Stimulated activated CD8-positive, alpha-beta memory T cell treated with anti-CD3 and anti-CD28 coated beads, Interleukin-4, amount 100 ng/mL, for 48 hours (primary cell): ENCODE measurements at regions not wholly inside any gene's neighbourhood (a gene's known extent, or its start where the extent isn't known, plus 50 kb on each side); places are given as distances from the start of the nearest gene placed in this dataset.

ENCODE experiments used
- DNase-seq: peaks from one replicate; pipeline ENCODE4 v3.0.0-alpha.2; 2020

- DNase-seq: no peak
These were observed 171.2 kb upstream of the EGLN3 start for GRCh38 chr14:34122081-34122480.

DNA sequence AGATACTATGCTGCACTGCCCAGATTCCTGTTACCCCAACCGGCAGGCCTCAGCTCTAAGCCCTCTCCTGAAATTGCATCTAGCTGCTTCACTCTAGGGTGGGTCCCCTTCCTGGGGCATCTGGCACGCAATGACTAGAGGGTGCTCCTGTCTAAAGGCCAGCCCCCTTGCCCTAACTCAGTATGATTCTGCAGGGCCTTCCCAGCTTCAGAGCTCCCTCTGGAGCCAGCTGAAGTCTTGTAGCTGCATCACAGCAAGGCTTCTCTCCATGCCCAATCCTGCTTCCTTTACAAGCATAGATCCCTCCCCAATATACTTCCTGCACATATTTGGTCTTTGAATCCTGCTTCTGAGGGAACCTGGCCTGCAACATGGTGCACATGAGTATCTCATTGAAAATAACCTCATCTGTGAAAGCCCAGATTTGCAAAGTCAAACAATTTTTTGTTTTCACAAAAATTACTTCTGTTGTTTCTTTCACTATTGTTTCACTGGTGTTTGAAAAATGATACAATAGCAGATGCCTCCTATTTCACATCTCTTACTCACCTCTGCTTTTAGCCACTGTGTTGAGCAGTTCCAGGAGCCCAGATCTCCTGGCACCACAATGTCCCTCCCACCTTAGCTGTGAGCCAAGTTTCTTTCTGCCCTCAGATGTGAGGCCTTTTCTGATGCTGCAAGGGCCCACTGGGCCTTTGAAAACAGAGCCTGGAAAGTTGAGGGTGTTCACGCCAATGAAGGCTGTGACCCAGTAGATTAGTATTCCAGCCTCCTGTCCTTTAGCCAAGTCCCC is 169.5 kb upstream of the EGLN3 start:
- DNase-seq: no peak

DNA sequence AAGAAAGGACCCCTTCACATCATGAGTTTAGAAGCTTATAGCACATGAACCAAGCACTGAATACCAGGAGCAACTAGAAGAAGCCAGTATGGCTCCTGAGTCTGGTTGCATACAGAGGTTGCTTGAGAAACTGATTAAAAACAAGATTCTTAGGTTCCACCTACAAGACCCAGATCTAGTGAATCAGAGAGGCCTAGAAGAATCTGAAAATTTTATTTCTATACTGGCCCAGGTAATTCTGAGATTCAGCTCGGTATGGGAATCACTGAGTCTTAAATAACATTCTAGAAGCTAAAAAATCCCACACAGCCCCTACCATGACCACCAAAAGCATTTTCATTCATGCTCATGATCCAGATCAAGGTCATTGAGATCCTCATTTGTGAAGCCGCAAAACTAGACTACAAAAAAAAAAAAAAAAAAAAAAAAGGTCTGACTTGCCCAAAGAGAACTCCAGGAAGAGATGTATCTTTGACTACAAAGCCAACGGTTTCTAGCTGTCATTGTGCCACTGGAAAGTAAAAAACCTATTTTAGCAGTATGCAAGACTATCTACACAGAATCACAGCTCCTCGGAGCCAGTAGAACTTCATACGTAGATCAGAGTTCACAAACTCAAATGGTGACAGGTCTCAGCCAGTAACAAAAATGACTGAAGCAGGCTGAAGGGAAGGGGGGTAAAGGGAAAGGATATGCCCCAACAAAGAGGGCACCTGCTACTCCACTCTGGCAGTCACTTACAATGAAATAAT is 168.4 kb upstream of the EGLN3 start:
- no peak for DNase-seq

DNA sequence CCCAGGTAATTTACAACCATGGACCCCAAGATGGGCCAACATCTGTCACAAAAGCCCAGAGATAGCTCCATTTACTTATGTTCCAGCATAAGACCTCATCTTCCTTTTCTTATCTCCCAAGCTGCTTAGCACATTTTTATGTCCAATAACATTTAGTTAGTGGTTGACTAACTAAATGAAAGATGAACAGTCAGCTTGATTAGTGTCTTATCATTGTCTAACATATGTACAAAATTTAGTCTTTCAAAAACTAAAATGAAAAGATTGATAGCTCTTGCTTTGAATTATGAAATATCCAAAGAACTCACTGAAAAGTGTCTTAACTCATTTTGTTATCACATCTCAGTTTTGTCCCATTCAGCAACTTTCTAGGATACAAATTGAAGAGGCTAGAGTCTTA is 163.1 kb upstream of the EGLN3 start:
- no peak for DNase-seq

GRCh38 chr14:34113005-34113511 is 162.2 kb upstream of the EGLN3 start:
- DNase-seq: no peak

DNA sequence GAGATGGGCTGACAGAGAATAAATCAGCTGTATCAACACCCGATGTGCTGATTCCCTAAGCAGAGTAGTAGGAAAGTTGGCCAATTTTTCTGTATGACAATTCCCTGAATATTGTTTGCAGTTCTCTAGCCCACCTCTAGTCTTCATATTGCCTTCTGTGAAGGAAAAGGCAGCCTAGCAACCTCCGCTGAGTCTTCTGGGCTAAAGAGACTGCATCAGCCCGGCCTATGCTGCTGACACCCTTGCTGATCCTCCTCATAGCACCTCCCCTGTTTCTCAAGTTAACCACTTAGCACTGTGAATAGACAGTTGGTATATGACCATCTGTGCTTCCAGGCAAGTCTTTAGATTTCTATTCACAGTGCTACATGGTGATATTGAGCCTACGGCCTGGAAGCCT is 161.1 kb upstream of the EGLN3 start:
- DNase-seq: no peak

DNA sequence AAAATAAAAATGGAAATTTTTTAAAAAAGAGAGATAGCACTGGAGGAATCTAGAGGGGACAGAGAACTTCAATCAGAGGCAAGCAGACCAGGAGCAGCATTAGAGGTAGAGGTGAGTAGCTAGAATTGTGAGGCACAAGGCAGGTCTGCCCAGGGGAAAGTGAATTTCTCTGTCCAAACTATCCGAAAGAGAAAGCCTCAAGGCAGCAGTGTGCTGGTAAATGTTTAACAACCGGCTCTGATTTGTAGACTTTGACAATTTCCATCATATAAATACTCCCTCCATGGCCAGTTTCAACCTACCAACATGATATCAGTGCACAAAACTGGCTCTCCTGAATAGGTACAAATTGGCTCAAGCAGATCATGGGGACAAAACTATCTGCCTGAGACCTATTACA is 160.6 kb upstream of the EGLN3 start:
- DNase-seq: no peak

DNA sequence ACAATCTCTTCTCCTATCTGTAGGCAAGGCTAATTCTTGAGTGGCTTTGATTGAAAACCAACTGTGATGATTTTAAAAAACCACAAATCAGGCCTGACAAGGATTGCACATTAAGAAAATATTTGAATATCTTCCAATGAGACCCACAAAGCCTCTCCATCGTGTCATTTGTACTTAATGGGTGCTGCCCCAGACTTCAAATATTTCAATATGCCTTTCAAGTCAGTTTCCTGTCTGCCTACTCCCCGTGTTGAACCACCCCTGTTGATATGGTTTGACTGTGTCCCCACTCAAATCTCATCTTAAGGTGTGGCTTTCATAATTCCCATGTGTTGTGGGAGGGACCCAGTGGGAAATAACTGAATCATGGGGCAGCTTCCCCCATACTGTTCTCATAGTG is 159.7 kb upstream of the EGLN3 start:
- no peak for DNase-seq

- DNase-seq: no peak
These were observed 156.6 kb upstream of the EGLN3 start for GRCh38 chr14:34107441-34107840.

- no peak for DNase-seq
These were observed 155.4 kb upstream of the EGLN3 start for GRCh38 chr14:34106310-34106709.

DNA sequence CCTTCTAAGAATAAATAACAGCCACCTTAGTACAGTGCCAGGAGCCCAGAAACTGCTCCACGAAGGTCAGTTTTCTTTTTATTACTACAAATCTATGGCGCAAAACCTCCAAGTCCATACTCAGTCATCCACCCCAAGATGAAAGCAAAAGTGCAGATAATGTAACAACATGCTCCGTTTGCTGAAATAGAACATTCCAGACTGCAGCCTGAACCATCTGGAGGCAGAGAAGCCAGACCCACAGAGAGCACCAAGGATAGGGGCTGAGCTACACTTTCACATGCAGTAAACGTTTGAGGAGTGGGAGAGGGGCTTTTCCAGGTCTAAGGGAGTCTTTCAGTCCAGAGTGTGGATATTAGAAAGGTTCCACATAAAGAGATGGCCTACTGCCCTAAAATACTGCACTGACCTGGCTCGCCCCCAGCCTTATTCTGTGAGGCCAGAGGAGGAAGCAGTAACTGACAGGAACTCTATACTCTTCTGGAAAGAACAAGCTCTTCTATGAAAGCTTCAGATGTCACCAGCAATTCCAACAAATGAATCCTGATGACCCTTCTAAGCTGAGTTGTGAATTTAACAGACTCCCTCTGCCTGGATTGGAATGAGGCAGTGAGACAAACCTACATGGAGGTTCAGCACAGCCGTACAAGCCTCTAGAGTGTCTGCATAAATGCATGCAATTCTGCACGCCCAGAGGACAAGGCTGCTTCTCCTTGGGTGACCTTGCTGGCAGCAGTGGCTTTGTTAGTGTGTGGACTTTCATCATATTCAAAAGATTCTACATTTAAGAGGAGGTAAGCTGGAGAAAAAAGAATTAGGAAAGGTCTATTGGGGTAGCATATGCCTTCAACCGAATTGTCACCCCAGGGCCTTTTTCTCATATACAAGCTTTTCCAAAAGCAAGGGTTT is 153.9 kb upstream of the EGLN3 start:
- DNase-seq: no peak

DNA sequence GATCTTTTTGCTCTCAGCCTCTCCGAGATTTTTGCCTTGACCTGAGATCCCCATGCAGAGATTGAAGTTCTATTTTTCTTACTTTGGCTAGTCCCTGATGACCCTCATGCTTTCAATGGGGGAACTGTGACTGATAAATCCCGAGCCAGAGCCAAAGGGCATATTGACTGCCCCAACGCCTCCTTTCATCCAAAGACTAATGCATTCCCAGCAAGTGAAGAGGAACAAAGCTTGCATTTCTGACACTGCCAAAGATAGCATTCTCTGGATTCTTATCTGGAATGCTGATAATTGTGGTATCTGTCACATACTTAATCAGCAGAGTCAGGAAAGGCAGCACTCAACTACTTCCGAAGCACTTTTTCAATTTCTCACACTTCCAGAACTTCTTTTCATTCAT is 152.3 kb upstream of the EGLN3 start:
- no peak for DNase-seq

- DNase-seq: no peak
These were observed 148.8 kb upstream of the EGLN3 start for GRCh38 chr14:34099635-34100034.

DNA sequence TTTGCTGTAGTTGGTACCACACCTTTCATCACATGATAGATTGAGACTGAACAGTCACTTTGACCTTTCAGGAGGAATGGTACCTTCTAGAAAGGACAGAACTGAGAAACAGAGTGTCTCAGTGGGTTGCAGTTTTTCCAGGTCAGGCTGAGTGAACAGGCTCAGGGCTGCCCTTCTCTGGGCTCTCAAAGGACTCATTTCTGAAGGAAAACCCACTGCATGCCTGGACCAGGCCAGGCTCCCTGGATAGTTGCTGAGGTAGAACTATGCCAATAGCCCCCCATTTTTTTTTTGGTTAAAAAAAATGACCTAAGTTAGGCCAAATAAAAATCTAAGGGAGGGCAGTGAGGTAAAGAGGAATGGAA is 148.1 kb upstream of the EGLN3 start:
- no peak for DNase-seq

- DNase-seq: peak; percentile 35
These were observed 147.4 kb upstream of the EGLN3 start for GRCh38 chr14:34098045-34098984.

DNA sequence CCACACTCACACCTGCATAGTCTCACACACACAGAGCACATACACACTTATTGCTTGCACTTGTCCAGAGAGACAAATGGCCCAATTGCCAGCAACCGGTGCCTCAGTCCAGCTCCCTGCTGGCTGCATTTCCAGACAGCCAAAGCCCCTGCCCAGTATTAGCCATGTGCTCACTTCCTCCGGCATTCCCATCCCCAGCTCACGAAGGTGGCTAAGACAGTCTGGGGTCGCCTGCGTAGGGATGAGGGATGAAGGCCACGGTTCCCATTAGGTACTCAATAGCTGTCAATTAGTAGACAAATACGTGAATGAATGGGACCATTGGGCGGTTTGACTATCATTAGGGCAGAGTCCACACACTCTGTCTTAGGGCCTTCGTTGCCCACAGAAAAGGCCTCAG is 146.8 kb upstream of the EGLN3 start:
- no peak for DNase-seq

- DNase-seq: no peak
These were observed 143.5 kb upstream of the EGLN3 start for GRCh38 chr14:34094384-34094783.

DNA sequence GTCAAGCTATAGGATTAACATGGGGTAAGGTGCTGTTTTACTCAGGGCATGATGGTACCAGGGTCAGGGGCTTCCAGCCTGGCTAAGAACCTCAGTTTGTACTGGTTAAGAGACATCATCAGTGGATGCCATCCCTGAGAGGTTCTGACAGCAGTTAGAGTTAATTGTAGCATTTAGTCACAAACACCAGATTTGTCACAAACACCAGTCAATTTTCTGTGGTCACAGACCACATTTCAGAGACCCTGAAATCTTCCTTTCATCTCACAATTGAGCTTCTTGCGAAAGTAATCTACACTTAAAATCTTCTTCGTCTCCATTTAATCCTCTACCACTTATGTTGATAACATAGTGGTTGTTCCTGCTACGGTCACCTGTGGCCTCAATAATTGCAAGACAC is 143.0 kb upstream of the EGLN3 start:
- no peak for DNase-seq

DNA sequence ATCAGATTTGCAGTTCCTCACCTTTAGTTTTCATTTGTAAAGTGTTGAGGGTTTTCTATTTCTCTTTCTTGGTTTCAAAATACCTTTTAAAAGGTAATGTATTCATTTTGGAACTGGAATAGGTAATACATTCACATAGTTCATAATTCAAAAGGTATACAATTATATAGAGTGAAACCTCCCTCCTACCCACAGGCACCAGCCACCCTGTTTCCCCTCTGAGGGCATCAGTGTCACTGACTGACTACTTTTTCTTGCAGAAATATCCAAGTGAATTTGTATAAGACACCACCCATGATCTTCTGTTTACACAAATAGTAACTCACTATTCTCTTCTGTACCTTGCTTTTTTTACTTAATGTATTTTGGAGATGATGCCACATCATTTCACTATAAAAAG is 139.6 kb upstream of the EGLN3 start:
- no peak for DNase-seq

DNA sequence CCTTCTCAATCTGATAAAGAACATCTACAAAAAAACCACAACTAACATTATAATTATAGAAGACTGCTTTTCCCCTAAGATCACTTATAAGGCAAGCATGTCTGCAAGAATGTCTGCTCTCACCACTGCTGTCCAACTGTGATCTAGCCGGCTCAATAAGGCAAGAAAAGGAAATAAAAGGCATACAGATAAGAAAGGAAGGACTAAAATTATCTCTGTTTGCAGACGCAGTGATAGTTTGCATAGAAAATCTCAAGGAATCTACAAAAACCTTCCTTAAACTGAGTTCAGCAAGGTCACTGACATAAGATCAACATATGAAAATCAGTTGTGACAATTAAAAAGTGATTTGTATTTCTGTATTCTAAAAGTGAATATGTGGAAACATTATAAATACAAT is 138.0 kb upstream of the EGLN3 start:
- no peak for DNase-seq

DNA sequence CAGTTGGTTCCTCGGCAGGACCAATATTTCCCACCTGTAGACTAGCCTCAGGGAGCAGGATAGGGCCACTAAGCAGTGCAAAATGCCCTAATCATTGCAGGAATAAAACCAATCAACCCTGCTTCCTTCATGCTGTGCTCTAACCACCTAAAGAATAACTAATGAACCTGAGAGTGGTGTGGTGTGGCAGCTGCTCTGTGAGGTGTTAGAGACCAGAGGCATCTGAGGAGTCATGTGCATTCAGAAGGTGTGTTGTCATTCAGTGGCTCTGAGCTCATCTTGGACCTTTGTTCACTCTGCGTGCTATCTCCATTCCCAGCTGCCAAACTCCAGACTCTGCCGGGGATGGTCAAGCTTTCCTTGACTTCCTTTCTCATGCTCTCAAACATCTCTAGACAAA is 136.7 kb upstream of the EGLN3 start:
- DNase-seq: no peak

DNA sequence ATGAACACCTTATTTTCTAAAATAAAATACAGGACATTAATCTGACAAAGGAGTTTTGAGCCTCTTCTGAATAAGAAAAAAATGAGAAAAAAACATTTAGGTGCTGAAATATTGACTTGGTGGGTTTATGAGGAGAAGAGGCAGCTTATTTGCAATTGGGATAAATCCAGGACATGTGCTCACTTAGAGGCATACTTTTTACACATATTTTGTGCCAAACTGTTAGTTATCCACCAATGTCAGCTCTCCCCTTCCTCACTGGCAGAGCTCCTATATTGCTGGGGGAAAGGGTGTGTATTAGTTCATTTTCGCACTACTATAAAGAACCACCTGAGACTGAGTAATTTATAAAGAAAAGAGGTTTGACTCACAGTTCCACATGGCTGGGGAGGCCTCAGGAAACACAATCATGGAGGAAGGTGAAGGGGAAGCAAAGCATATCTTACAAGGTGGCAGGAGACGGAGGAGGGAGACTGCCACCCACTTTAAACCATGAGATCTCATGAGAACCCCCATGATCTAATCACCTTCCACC is 135.4 kb upstream of the EGLN3 start:
- no peak for DNase-seq
